GM23338 (cell line): ENCODE measurements at regions not wholly inside any gene's neighbourhood (a gene's known extent, or its start where the extent isn't known, plus 50 kb on each side); places are given as distances from the start of the nearest gene placed in this dataset.

Source experiments
- ATAC-seq: fragments of 200-7000 bp; cut with Tn5 transposase; 3 replicates; pipeline ENCODE4 v1.9.1; 2020
- DNase-seq: peaks from one replicate; pipeline ENCODE4 v3.0.0-alpha.2; 2015; ENCODE audit warnings: low spot score
- H2AFZ ChIP-seq: fragments of 200-600 bp; sonication (generic); 2 replicates; pipeline ENCODE4 v1.8.0; 2016; ENCODE audit warnings: antibody characterized with exemption, mild to moderate bottlenecking, moderate library complexity
- H3F3A ChIP-seq: fragments of 200-600 bp; sonication (generic); replicated peaks from 2 replicates; pipeline ENCODE4 v1.8.0; 2017; ENCODE audit warnings: antibody characterized with exemption, mixed run types, low read depth
- H3K27ac ChIP-seq: fragments of 200-600 bp; sonication (generic); 2 replicates; pipeline ENCODE4 v1.6.1; 2016; ENCODE audit warnings: low read depth
- H3K27me3 ChIP-seq: fragments of 200-600 bp; sonication (generic); 2 replicates; pipeline ENCODE4 v1.8.0; 2016; ENCODE audit warnings: mild to moderate bottlenecking, mixed run types, moderate library complexity; ENCODE audit not compliant: insufficient read depth
- H3K36me3 ChIP-seq: fragments of 200-600 bp; sonication (generic); 2 replicates; pipeline ENCODE4 v1.8.0; 2016; ENCODE audit warnings: mild to moderate bottlenecking; ENCODE audit not compliant: insufficient read depth
- H3K4me1 ChIP-seq: fragments of 200-600 bp; sonication (generic); 2 replicates; pipeline ENCODE4 v1.8.0; 2016; ENCODE audit warnings: mild to moderate bottlenecking, moderate library complexity; ENCODE audit not compliant: insufficient read depth
- H3K4me2 ChIP-seq: fragments of 200-600 bp; sonication (generic); 2 replicates; pipeline ENCODE4 v1.7.1; 2017; ENCODE audit warnings: mixed run types
- H3K4me3 ChIP-seq: fragments of 200-600 bp; sonication (generic); 2 replicates; pipeline ENCODE4 v1.6.1; 2016; ENCODE audit warnings: mixed run types
- H3K79me2 ChIP-seq: fragments of 200-600 bp; sonication (generic); replicated peaks from 2 replicates; pipeline ENCODE4 v1.8.0; 2017; ENCODE audit warnings: mild to moderate bottlenecking; ENCODE audit not compliant: insufficient read depth
- H3K9me2 ChIP-seq: fragments of 200-600 bp; sonication (generic); 2 replicates; pipeline ENCODE4 v1.8.0; 2017; ENCODE audit not compliant: insufficient read depth
- H4K20me1 ChIP-seq: fragments of 200-600 bp; sonication (generic); replicated peaks from 2 replicates; pipeline ENCODE4 v1.8.0; 2017; ENCODE audit warnings: mild to moderate bottlenecking; ENCODE audit not compliant: insufficient read depth
- H3K27ac Mint-ChIP-seq: 2 replicates; pipeline ENCODE4 v1.8.0; 2020; ENCODE audit warnings: inconsistent platforms, mild to moderate bottlenecking, moderate library complexity, mixed read lengths
- H3K27me3 Mint-ChIP-seq: 3 replicates; pipeline ENCODE4 v1.8.0; 2022; ENCODE audit warnings: low read depth, mild to moderate bottlenecking, moderate library complexity, mixed read lengths, inconsistent platforms; ENCODE audit not compliant: insufficient read depth, poor library complexity
- H3K36me3 Mint-ChIP-seq: 3 replicates; pipeline ENCODE4 v1.8.0; 2021; ENCODE audit warnings: low read depth, mild to moderate bottlenecking, inconsistent platforms, moderate library complexity, mixed read lengths
- H3K4me1 Mint-ChIP-seq: 3 replicates; pipeline ENCODE4 v1.8.0; 2020; ENCODE audit warnings: mild to moderate bottlenecking, inconsistent platforms, mixed read lengths
- H3K4me3 Mint-ChIP-seq: 3 replicates; pipeline ENCODE4 v1.8.0; 2021; ENCODE audit warnings: moderate library complexity, mild to moderate bottlenecking, inconsistent platforms, mixed read lengths
- H3K9me3 Mint-ChIP-seq: 3 replicates; pipeline ENCODE4 v1.8.0; 2020; ENCODE audit warnings: moderate library complexity, mild to moderate bottlenecking, inconsistent platforms, mixed read lengths
- CREB1 ChIP-seq: fragments of 250-450 bp; sonication (Bioruptor Pico); IDR thresholded peaks from 2 replicates; pipeline ENCODE4 v1.5.0; 2020; ENCODE audit warnings: low read depth, mild to moderate bottlenecking, moderate library complexity
- CTCF ChIP-seq, 2 experiments: fragments of 200-600 bp in 1 of 2; sonication (generic) in 1 of 2; conservative IDR thresholded peaks; 2 replicates each; pipeline versions ENCODE4 v1.5.1 to v1.6.1; 2016 to 2017; ENCODE audit warnings: antibody characterized with exemption in 2 of 2, low read depth in 2 of 2, mild to moderate bottlenecking in 2 of 2, moderate library complexity in 1 of 2
- ETS1 ChIP-seq: IDR thresholded peaks from 2 replicates; pipeline ENCODE4 v1.6.1; 2016; ENCODE audit warnings: antibody characterized with exemption
- EZH2 ChIP-seq: fragments of 200-600 bp; sonication (generic); IDR thresholded peaks from one replicate; pipeline ENCODE4 v1.8.0; 2017; ENCODE audit warnings: antibody characterized with exemption, mild to moderate bottlenecking, low read depth; ENCODE audit not compliant: unreplicated experiment
- EZH2phosphoT487 ChIP-seq: fragments of 200-600 bp; sonication (generic); IDR thresholded peaks from one replicate; pipeline ENCODE4 v1.8.1; 2018; ENCODE audit warnings: antibody characterized with exemption; ENCODE audit not compliant: unreplicated experiment
- NANOG ChIP-seq: IDR thresholded peaks from 2 replicates; pipeline ENCODE4 v1.6.1; 2016; ENCODE audit warnings: antibody characterized with exemption, borderline replicate concordance
- POLR2AphosphoS5 ChIP-seq: IDR thresholded peaks from 2 replicates; pipeline ENCODE4 v1.6.1; 2016; ENCODE audit warnings: antibody characterized with exemption, low read depth
- REST ChIP-seq: IDR thresholded peaks from one replicate; pipeline ENCODE4 v1.6.1; 2018; ENCODE audit warnings: antibody characterized with exemption; ENCODE audit not compliant: unreplicated experiment
- STAT1 ChIP-seq: IDR thresholded peaks from one replicate; pipeline ENCODE4 v1.6.1; 2016; ENCODE audit warnings: antibody characterized with exemption; ENCODE audit not compliant: unreplicated experiment
- ZNF114 ChIP-seq: fragments of 250-450 bp; sonication (Bioruptor Pico); IDR thresholded peaks from 2 replicates; pipeline ENCODE4 v1.5.0; 2020; ENCODE audit warnings: mild to moderate bottlenecking, moderate library complexity
- ZNF331 ChIP-seq: fragments of 250-450 bp; sonication (Bioruptor Pico); IDR thresholded peaks from 2 replicates; pipeline ENCODE4 v1.5.0; 2020; ENCODE audit warnings: low read depth, mild to moderate bottlenecking, moderate library complexity

DNA sequence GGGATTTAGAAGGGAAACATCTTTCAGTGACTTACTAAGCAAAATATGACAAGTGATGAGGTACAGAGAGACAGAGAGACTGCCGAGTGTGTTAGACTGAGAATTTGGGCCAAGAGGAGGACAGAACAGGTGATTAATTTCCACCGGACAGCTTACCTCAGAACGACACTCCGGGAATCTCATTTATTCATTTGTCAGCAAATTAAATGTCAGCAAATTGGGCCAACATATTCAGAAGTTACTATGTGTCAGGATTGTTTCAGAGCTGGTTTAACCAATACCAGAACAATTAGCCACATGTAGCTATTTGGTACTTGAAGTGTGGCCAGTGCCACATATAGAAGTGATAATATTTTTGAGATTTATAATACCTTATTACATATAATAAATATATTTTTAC lies 232.6 kb upstream of the CNTN3 start:
- Mint-ChIP-seq H3K9me3 (no peaks in the 10 kb centered on the region), H3K4me3 (no peak overlapping the region), H3K27ac (no peak overlapping the region), H3K4me1 (peaks cover 9% of the 10 kb centered on the region; the same call in 2 of the 3 replicates), H3K27me3 (peaks cover 2% of the 10 kb centered on the region), H3K36me3 (no peaks in the 10 kb centered on the region)
- H3K4me1 ChIP-seq = no peaks in the 10 kb centered on the region
- no peak overlapping the region for H3K4me2 ChIP-seq
- H3K4me3 ChIP-seq = no peak overlapping the region
- no peaks in the 10 kb centered on the region for H4K20me1 ChIP-seq
- H3K27me3 ChIP-seq = no peaks in the 10 kb centered on the region
- H2AFZ ChIP-seq = no peak overlapping the region
- TF ChIP-seq EZH2 = no peak
- no peak for TF ChIP-seq STAT1
- no peak for TF ChIP-seq POLR2AphosphoS5
- TF ChIP-seq ETS1 = no peak
- no peak for TF ChIP-seq ZNF114
- no peaks in the 10 kb centered on the region for H3F3A ChIP-seq
- H3K36me3 ChIP-seq = no peaks in the 10 kb centered on the region
- DNase-seq (no peak), ATAC-seq (no peak)
- H3K27ac ChIP-seq = no peak overlapping the region
- H3K79me2 ChIP-seq = no peaks in the 10 kb centered on the region
- peaks cover 4% of the 10 kb centered on the region; the same call in 1 of the 2 replicates for H3K9me2 ChIP-seq

GRCh38 chr3:74845081-74845480 lies 230.6 kb upstream of the CNTN3 start:
- H3K27ac ChIP-seq = peak overlapping the region; percentile 42; the same call in 1 of the 2 replicates
- H3K27me3 Mint-ChIP-seq = peaks cover 2% of the 10 kb centered on the region
- ATAC-seq = no peak
- no peak for TF ChIP-seq REST
- TF ChIP-seq STAT1 = no peak
- TF ChIP-seq EZH2phosphoT487 = no peak
- TF ChIP-seq CREB1 (CRISPR knock-in tag) = no peak
- TF ChIP-seq ZNF331 = no peak
- TF ChIP-seq ZNF114 = no peak
- TF ChIP-seq NANOG = no peak
- no peak for TF ChIP-seq CTCF (conservative IDR thresholded peaks at IDR 0.05; ENCODE audit: low read depth in 2 of 2)

More at GRCh38 chr3:74845081-74845480, 230.6 kb upstream of the CNTN3 start:
- no peak overlapping the region for H3K4me3 Mint-ChIP-seq
- Histone ChIP-seq H2AFZ (no peak overlapping the region), H3K4me1 (no peaks in the 10 kb centered on the region), H3K27me3 (no peaks in the 10 kb centered on the region), H4K20me1 (no peaks in the 10 kb centered on the region), H3K79me2 (no peaks in the 10 kb centered on the region), H3K9me2 (no peaks in the 10 kb centered on the region), H3K36me3 (no peaks in the 10 kb centered on the region), H3K4me2 (no peak overlapping the region), H3F3A (no peaks in the 10 kb centered on the region), H3K4me3 (no peak overlapping the region)
- H3K9me3 Mint-ChIP-seq = no peaks in the 10 kb centered on the region
- H3K36me3 Mint-ChIP-seq = no peaks in the 10 kb centered on the region
- H3K4me1 Mint-ChIP-seq = peaks cover 16% of the 10 kb centered on the region; the same call in 2 of the 3 replicates
- no peak overlapping the region for H3K27ac Mint-ChIP-seq
- DNase-seq = no peak
